Motor neuron (in vitro differentiated cells): ENCODE measurements at regions not wholly inside any gene's neighbourhood (a gene's known extent, or its start where the extent isn't known, plus 50 kb on each side); places are given as distances from the start of the nearest gene placed in this dataset.

ENCODE experiments used
- ATAC-seq, 8 experiments: fragments of 200-7000 bp; cut with Tn5 transposase; replicated peaks in 6 of 8; 2 replicates each; pipeline ENCODE4 v1.8.0; 2021; ENCODE audit warnings: mild to moderate bottlenecking in 8 of 8, moderate library complexity in 8 of 8
- H3K27ac ChIP-seq, 2 donors: fragments of 250-450 bp; sonication (Bioruptor Pico); 2 replicates each; pipeline ENCODE4 v1.9.0; 2021; ENCODE audit warnings: antibody characterized with exemption in 2 of 2, mild to moderate bottlenecking in 2 of 2, moderate library complexity in 1 of 2
- H3K4me1 ChIP-seq, 2 donors: fragments of 250-450 bp; sonication (Bioruptor Pico); replicated peaks in 1 of 2; 2 replicates each; pipeline ENCODE4 v1.6.1; 2021; ENCODE audit warnings: antibody characterized with exemption in 2 of 2, mild to moderate bottlenecking in 2 of 2, moderate library complexity in 1 of 2
- H3K4me3 ChIP-seq, 5 donors: fragments of 250-450 bp; sonication (Bioruptor Pico); 2 replicates each; pipeline ENCODE4 v1.9.0; 2021; ENCODE audit warnings: antibody characterized with exemption in 5 of 5, mild to moderate bottlenecking in 5 of 5, moderate library complexity in 4 of 5
- WGBS, 10 experiments: fragments of 450-650 bp; shearing (Covaris generic); methylation state at CpG; one replicate each; pipeline ENCODE4 v1.0.0; 2022; 5-methylcytosine and 5-hydroxymethylcytosine counted together
- in situ Hi-C, 9 experiments: fragments of 400-800 bp; cut with MboI; loops; one replicate each; pipeline ENCODE4 v1.15.0; 2021; ENCODE audit warnings: low sequenced_read_pairs in 9 of 9, low pct_unique_long_range_greater_than_20kb in 2 of 9; ENCODE audit not compliant: unreplicated experiment in 9 of 9

- ATAC-seq = no peak
- in situ Hi-C loops = no loop called here
- Histone ChIP-seq H3K27ac (no peak overlapping the region), H3K4me1 (no peaks in the 10 kb centered on the region), H3K4me3 (no peak overlapping the region)
- WGBS, 10 experiments = 76 to 100% (median 94%) methylated on average over 1 to 17 of the region's 22 CpGs; no CpG with 5 or more reads in 2 of the 10 experiments
These were observed 134.3 kb downstream of the CRYBB2 start for GRCh38 chr22:25353516-25354445.

DNA sequence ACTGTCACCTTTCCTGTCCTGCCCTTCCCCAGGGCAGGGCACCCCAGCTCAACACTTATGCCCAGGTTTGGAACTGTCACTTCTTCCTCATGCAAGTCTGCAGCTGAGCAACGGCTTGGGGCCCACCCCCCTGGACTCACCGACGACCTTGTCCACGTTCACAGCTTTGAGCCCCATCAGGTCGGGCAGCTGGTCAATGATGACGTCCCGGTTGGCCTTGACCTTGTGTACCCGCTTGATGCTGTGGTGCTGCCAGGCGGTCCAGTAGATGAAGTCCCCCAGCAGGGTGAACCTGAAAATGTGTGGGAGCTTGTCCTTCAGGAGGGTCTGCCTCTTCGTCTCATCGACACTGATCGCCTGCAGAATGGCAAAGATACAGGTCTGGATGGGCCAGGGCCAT lies 135.0 kb downstream of the CRYBB2 start:
- Histone ChIP-seq H3K4me3 (no peak overlapping the region), H3K4me1 (no peaks in the 10 kb centered on the region), H3K27ac (no peak overlapping the region)
- 70 to 100% (median 89%) methylated on average over 2 to 10 of the region's 12 CpGs; no CpG with 5 or more reads in 3 of the 10 experiments for WGBS, 10 experiments
- ATAC-seq = no peak
- in situ Hi-C loops = no loop called here

DNA sequence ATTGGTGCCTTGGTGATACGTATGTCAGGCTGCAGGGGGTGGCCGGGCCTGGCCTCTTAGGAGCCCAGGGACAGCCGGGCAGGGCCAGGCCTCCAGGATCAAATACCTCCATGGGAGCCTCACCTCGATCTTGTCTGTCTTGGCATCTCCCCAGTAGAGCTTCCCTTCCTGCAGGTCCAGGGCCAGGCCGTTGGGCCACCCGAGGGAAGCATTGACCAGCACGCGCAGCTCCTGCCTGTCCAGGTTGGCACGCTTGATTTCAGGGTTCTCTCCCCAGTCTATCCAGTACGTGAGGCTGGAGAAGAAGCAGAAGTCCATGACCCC lies 137.7 kb downstream of the CRYBB2 start:
- Histone ChIP-seq H3K27ac (no peak overlapping the region), H3K4me3 (no peak overlapping the region), H3K4me1 (no peaks in the 10 kb centered on the region)
- WGBS, 10 experiments = 87 to 100% (median 99%) methylated on average over 2 to 9 of the region's 10 CpGs; no CpG with 5 or more reads in 5 of the 10 experiments
- no peak for ATAC-seq
- in situ Hi-C loops = no loop called here

GRCh38 chr22:25357606-25358420 lies 138.4 kb downstream of the CRYBB2 start:
- whole genome bisulfite sequencing, 10 experiments = 57 to 100% (median 97%) methylated on average over 1 to 3 of the region's 7 CpGs; no CpG with 5 or more reads in 2 of the 10 experiments
- no peaks in the 10 kb centered on the region for H3K4me1 ChIP-seq
- in situ Hi-C loops = no loop called here
- H3K4me3 ChIP-seq = no peak overlapping the region
- ATAC-seq = no peak
- H3K27ac ChIP-seq = no peak overlapping the region

DNA sequence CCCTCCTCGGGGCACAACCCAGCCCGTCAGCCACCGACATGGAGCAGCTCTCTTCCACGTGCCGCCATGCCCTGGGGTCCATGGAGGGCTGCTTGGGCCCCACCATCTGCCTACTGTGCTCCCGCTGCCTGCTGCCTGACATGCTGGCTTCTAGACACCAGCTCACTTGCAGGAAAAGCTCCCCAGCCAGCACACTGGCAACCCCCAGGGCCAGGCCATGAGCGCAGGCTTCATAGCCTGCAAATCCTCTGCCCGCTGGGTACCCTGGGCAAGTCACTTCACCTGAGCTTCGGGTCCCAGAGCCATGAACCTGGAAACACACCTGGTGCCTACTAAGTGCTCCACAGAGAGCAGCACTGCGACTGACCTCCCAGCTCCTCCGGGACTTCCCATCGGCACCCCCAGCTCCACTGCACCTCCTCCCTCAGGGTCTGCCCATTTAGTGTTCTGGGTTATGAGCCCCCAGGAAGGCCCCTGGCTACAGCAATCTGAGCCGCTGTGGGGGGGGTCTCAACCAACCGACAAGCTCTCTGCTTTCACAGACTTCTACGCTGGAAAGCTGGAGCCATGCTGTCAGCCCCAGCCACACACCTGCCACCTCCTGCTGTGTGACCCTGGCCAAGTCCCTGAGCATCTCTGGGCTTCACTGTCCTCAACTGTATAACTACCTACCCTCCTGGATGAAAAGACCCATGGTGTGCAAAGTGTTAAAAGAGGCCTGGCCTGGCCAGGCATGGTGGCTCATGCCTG lies 139.2 kb downstream of the CRYBB2 start:
- H3K27ac ChIP-seq = no peak overlapping the region
- WGBS, 10 experiments = 89 to 100% (median 93%) methylated on average over 2 to 9 of the region's 15 CpGs; no CpG with 5 or more reads in 6 of the 10 experiments
- in situ Hi-C loops = no loop called here

DNA sequence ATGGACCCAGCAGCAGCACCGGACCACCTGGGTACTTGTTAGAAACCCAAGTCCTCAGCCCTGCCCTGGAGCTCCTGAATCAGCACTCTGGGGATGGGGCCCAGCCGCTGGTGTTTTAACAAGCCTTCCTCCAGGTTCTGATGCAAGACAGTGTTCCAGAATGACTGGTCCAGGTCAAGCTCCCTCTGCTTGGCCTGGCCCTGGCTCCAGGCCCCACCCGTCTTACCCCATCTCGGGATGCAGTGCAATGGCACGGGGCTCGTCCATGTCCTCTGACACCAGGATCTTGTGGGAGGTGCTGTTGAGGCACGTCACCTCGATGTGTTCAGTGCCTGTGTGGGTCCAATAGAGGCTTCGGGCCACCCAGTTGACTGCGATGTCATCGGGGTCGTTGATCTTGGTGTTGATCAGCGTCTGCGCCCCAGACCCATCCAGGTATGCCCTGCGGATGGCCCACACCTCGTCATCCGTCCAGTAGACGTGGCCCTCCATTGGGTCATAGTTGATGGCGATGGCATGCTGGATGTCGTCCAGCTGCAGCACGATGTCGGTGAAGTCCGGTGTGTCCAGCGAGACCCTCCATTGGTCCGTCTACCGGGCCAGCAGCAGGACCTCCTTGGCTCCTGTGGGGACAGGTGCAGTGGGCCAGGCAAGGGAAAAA lies 140.3 kb downstream of the CRYBB2 start:
- Histone ChIP-seq H3K4me3 (no peak overlapping the region), H3K27ac (no peak overlapping the region), H3K4me1 (no peaks in the 10 kb centered on the region)
- no peak for ATAC-seq
- in situ Hi-C loops = no loop called here
- 80 to 100% (median 88%) methylated on average over 1 to 6 of the region's 26 CpGs; no CpG with 5 or more reads in 3 of the 10 experiments for WGBS, 10 experiments

More for the DNA sequence above, 139.2 kb downstream of the CRYBB2 start:
- no peaks in the 10 kb centered on the region for H3K4me1 ChIP-seq
- H3K4me3 ChIP-seq = no peak overlapping the region
- no peak for ATAC-seq

GRCh38 chr22:25360411-25360810 lies 141.0 kb downstream of the CRYBB2 start:
- in situ Hi-C loops = no loop called here
- WGBS, 10 experiments = no CpG with 5 or more reads among the region's 12 CpGs
- Histone ChIP-seq H3K27ac (no peak overlapping the region), H3K4me3 (no peak overlapping the region), H3K4me1 (no peaks in the 10 kb centered on the region)
- no peak for ATAC-seq

GRCh38 chr22:25360891-25361645 lies 141.6 kb downstream of the CRYBB2 start:
- Histone ChIP-seq H3K4me1 (no peaks in the 10 kb centered on the region), H3K27ac (no peak overlapping the region), H3K4me3 (no peak overlapping the region)
- WGBS, 10 experiments = 100% methylated on average over 1 to 10 of the region's 15 CpGs; no CpG with 5 or more reads in 7 of the 10 experiments
- no peak for ATAC-seq
- in situ Hi-C loops = no loop called here

GRCh38 chr22:25361899-25362214 lies 142.4 kb downstream of the CRYBB2 start:
- in situ Hi-C loops = no loop called here
- Histone ChIP-seq H3K4me3 (no peak overlapping the region), H3K27ac (no peak overlapping the region), H3K4me1 (no peaks in the 10 kb centered on the region)
- WGBS, 10 experiments = 0 to 82% (median 40%) methylated on average over 1 to 2 of the region's 4 CpGs; no CpG with 5 or more reads in 7 of the 10 experiments
- ATAC-seq = peak in 5 of 8 experiments; percentile 8 to 20 (median 11)

- H3K4me1 ChIP-seq = no peaks in the 10 kb centered on the region
- in situ Hi-C loops = no loop called here
- no peak overlapping the region for H3K27ac ChIP-seq
- no peak overlapping the region for H3K4me3 ChIP-seq
- WGBS, 10 experiments = 0 to 65% (median 7%) methylated on average over 1 to 6 of the region's 17 CpGs; no CpG with 5 or more reads in 6 of the 10 experiments
- peak; percentile 38 to 80 (median 62) for ATAC-seq
These were observed 142.9 kb downstream of the CRYBB2 start for GRCh38 chr22:25362215-25362882.

DNA sequence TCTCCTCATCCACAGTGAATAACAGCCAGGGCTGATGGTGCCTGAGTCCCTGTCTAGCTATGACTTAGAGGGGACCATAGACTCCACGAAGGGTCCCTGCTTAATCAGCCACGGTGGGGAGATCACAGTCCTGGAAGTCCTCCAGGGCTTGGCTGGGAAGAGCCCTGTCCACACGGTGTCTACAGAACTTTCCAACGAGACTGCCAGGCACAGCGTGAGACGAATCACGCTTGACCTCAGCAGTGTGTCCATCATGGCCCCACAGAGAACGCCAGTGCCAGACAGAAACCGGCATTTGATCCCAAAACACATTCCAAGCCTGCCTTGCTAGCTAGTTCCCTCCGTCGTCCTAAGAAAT lies 143.4 kb downstream of the CRYBB2 start:
- ATAC-seq = no peak
- no peak overlapping the region for H3K27ac ChIP-seq
- 60 to 90% (median 90%) methylated on average over 1 to 4 of the region's 11 CpGs; no CpG with 5 or more reads in 7 of the 10 experiments for WGBS, 10 experiments
- in situ Hi-C loops = no loop called here
- H3K4me1 ChIP-seq = no peaks in the 10 kb centered on the region
- no peak overlapping the region for H3K4me3 ChIP-seq
